Small intestine (tissue), 7 donors: ENCODE measurements at regions not wholly inside any gene's neighbourhood (a gene's known extent, or its start where the extent isn't known, plus 50 kb on each side); places are given as distances from the start of the nearest gene placed in this dataset.

ENCODE experiments used
- DNase-seq, 2 donors: peaks; one replicate each; pipeline versions ENCODE4 v3.0.0 to v3.0.0-alpha.2; 2013
- FAIRE-seq: peaks from 2 replicates; lab custom pipeline; 2012; peaks lifted over from hg19 to GRCh38; lab: Jason Lieb, UNC
- H3K27ac ChIP-seq, 3 donors: one replicate each; pipeline ENCODE4 v1.5.1; 2013; ENCODE audit warnings: low read length in 2 of 3, mild to moderate bottlenecking in 2 of 3, control low read depth in 1 of 3, inconsistent platforms in 1 of 3, low read depth in 1 of 3, moderate library complexity in 1 of 3
- H3K27me3 ChIP-seq, 3 donors: one replicate each; pipeline ENCODE4 v1.6.1; 2013; ENCODE audit warnings: low read length in 3 of 3, inconsistent platforms in 1 of 3; ENCODE audit not compliant: control insufficient read depth in 3 of 3, insufficient read depth in 3 of 3
- H3K36me3 ChIP-seq, 3 donors: one replicate each; pipeline ENCODE4 v1.6.1; 2013; ENCODE audit warnings: low read length in 3 of 3, inconsistent platforms in 1 of 3, low read depth in 1 of 3, mild to moderate bottlenecking in 1 of 3, moderate library complexity in 1 of 3; ENCODE audit not compliant: control insufficient read depth in 3 of 3, insufficient read depth in 2 of 3
- H3K4me1 ChIP-seq, 3 donors: one replicate each; pipeline ENCODE4 v1.6.1; 2013; ENCODE audit warnings: low read length in 2 of 3, inconsistent platforms in 1 of 3, low read depth in 1 of 3, mild to moderate bottlenecking in 1 of 3, moderate library complexity in 1 of 3; ENCODE audit not compliant: control insufficient read depth in 3 of 3, insufficient read depth in 2 of 3
- H3K4me3 ChIP-seq, 3 donors: one replicate each; pipeline ENCODE4 v1.5.1; 2013; ENCODE audit warnings: low read length in 3 of 3, control low read depth in 1 of 3, inconsistent platforms in 1 of 3, low read depth in 1 of 3, mild to moderate bottlenecking in 1 of 3, moderate library complexity in 1 of 3
- H3K9me3 ChIP-seq, 2 donors: one replicate each; pipeline ENCODE4 v1.6.1; 2013; ENCODE audit warnings: low read depth in 1 of 2, low read length in 1 of 2; ENCODE audit not compliant: control insufficient read depth in 2 of 2, insufficient read depth in 1 of 2
- WGBS, 3 donors: extraction: QIAGEN DNeasy Blood & Tissue Kit; methylation state at CpG; one replicate each; pipeline ENCODE4 v1.1.7; 2013; 5-methylcytosine and 5-hydroxymethylcytosine counted together
- donor health status: healthy with polysubstance abuse.
- donor health status: control.
- donor health status: control.
- donor health status: Bipolar disorder and iron deficiency.
- donor health status: healthy.

DNA sequence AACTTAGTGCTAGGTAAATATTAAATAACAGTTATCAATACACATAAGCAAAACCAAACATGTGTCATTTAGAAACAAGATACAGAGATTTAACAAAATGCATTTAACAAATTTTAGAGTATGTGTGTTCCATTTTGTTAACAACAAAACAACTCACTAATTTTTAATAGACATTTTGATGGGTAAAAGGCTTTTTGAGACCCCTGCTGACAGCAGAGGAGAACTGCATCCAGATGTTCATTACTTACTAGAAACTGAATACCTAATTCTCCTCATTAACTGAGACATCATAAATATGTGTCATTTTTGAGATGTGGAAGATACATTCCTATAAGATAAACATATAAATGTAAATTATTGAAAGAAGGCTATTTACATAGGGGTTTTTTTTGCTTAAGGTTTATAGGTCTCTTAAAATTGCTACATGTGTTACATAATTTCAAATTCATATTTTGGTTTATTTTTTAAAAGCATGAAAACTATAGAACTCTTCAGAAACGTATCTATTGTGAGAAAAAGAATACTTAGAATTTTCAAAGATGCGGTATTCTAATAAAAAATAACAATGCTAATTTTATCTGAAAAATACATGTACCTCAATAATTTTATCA lies 1009.8 kb downstream of the TUSC7 start:
- Histone ChIP-seq H3K9me3 (no peaks in the 10 kb centered on the region), H3K36me3 (no peaks in the 10 kb centered on the region), H3K4me3 (no peak overlapping the region), H3K4me1 (no peaks in the 10 kb centered on the region), H3K27ac (no peak overlapping the region), H3K27me3 (no peaks in the 10 kb centered on the region)
- FAIRE-seq = peak; percentile 47
- DNase-seq = peak; percentile 13 to 19
- 39 to 56% (median 49%) methylated on average over 2 of the region's 2 CpGs for WGBS, 3 donors

DNA sequence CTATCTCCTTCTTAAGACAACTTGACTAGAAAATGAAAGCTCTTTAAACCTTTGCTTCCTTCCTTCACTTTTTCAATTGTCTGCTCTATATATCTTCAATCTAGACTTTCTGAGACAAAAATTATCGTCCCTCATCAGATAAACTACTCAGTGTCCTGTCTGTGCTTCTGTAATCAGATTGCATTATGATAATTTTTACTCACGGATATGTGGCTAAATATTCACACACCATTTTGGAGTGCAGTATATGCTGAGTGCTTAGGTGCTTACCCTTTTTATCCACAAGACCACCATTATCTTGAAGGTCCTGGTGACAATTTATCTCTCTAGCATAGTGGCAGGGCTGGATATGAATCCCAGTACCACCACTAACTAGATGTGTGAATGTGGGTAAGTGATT lies 1012.3 kb downstream of the TUSC7 start:
- H3K4me1 ChIP-seq = no peaks in the 10 kb centered on the region
- FAIRE-seq (no peak), DNase-seq (no peak)
- no peaks in the 10 kb centered on the region for H3K36me3 ChIP-seq
- WGBS, 3 donors = 45 to 70% (median 50%) methylated on average over 2 of the region's 2 CpGs
- no peak overlapping the region for H3K27ac ChIP-seq
- H3K27me3 ChIP-seq = no peaks in the 10 kb centered on the region
- H3K4me3 ChIP-seq = no peak overlapping the region
- H3K9me3 ChIP-seq = no peaks in the 10 kb centered on the region

DNA sequence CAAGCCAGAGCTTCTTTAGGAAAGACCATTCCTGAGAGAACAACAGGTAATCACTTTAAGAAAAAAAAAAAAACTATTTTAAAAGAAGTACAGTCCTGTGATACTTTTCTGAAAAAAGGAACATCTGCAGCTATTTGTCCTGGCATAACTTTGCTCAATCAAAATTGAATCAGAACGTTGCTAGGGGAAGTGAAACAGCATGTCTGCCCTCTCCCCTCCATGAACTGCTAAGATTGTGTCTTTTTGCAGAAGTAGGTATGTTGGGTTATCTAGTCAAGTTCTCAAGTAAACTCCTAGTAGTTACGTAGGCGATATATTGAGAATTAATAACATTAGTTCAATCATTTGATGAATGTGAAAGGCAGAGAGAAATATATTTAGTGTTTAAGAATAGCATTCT lies 1013.3 kb downstream of the TUSC7 start:
- FAIRE-seq (no peak), DNase-seq (no peak)
- 71 to 79% (median 77%) methylated on average over 3 of the region's 3 CpGs for WGBS, 3 donors
- no peak overlapping the region for H3K27ac ChIP-seq
- H3K4me3 ChIP-seq = no peak overlapping the region
- H3K9me3 ChIP-seq = no peaks in the 10 kb centered on the region
- H3K4me1 ChIP-seq = no peaks in the 10 kb centered on the region
- no peaks in the 10 kb centered on the region for H3K36me3 ChIP-seq
- H3K27me3 ChIP-seq = no peaks in the 10 kb centered on the region

DNA sequence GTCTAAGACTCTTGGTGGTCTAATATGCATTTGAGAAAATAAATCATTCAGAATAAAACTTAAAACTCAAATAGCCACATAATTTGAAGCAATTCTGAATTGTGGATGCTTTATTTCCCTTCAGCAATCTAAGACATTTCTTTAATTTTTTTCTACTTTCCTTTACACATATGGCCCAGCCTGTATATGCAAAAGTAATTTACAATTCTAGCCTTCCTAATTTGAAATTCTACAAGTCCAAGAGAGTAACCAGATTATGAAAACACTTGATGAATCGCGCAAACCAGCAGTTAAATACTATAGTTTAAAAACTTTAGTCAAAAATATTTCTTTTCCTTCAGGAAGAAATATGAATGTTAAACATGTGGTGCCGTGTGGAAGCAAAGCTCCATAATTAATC lies 1014.2 kb downstream of the TUSC7 start:
- Histone ChIP-seq H3K9me3 (no peaks in the 10 kb centered on the region), H3K27ac (no peak overlapping the region), H3K27me3 (no peaks in the 10 kb centered on the region), H3K36me3 (no peaks in the 10 kb centered on the region), H3K4me3 (no peak overlapping the region), H3K4me1 (no peaks in the 10 kb centered on the region)
- DNase-seq (no peak), FAIRE-seq (no peak)
- WGBS, 3 donors = 83 to 92% (median 88%) methylated on average over 3 of the region's 3 CpGs

DNA sequence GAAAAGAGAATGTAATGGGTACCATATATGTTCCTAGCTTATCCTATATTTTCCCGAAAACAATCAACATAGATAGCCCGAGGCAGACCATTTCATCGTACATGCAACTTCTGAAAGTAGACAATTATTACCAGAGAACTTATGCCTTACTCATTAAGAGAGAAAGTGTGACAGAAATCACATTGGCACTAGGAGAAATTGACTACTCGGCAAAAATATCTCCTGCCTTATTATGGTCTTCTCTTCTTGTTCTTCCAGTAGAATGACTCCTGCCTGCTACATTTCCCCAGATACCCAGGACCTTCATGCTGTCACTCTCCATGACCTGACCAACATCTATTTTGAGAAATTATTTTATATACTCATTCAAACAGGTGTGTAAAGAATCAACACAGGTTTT lies 1015.7 kb downstream of the TUSC7 start:
- Histone ChIP-seq H3K36me3 (no peaks in the 10 kb centered on the region), H3K27ac (no peak overlapping the region), H3K9me3 (no peaks in the 10 kb centered on the region), H3K4me3 (no peak overlapping the region), H3K4me1 (no peaks in the 10 kb centered on the region), H3K27me3 (no peaks in the 10 kb centered on the region)
- FAIRE-seq (no peak), DNase-seq (no peak)
- 89 to 95% (median 95%) methylated on average over 4 of the region's 4 CpGs for WGBS, 3 donors

DNA sequence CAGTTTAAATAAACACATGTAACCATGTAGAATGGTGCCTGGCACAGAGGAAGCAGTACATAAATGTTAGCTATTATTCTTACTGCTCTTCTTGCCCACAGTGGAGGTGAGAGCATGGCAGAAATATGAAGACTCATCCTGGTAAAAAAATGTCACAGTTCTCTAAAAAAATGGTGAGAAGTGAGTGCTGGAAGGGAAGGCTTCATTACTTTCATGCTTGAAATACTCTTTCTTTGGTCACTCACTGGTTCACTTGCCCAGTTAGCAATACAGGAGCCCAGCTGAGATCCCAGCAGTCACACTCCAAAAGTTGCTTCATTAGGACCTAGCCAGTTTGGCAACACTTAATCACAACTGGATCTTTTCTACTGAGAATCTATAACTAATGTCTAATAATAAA lies 1017.2 kb downstream of the TUSC7 start:
- no peak for DNase-seq
- no peak for FAIRE-seq
- H3K27ac ChIP-seq = no peak overlapping the region
- no peak overlapping the region for H3K4me3 ChIP-seq
- H3K36me3 ChIP-seq = no peaks in the 10 kb centered on the region
- no peaks in the 10 kb centered on the region for H3K27me3 ChIP-seq
- H3K4me1 ChIP-seq = no peaks in the 10 kb centered on the region
- no peaks in the 10 kb centered on the region for H3K9me3 ChIP-seq

DNA sequence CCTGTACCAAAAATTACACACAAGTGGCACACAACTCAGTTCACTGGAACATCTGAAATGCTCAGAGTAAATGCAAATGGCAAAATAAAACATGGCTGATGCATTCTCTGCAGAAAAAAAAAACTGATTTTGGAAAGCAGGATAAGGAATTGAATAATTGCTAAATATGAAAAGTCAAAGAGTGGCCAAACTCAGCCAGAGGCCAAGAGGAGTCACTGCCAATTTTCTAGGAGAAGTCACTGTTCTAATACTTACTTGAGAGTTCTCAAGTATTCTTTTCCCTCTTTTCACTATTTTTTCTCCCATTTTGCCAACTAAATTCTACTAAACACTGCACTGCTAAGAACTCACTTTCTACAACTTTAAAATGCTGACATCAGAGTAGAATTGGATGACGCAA lies 1018.6 kb downstream of the TUSC7 start:
- Histone ChIP-seq H3K27me3 (no peaks in the 10 kb centered on the region), H3K36me3 (no peaks in the 10 kb centered on the region), H3K4me3 (no peak overlapping the region), H3K27ac (no peak overlapping the region), H3K9me3 (no peaks in the 10 kb centered on the region), H3K4me1 (no peaks in the 10 kb centered on the region)
- 83 to 97% (median 96%) methylated on average over 1 of the region's 1 CpG for WGBS, 3 donors
- no peak for FAIRE-seq
- no peak for DNase-seq

DNA sequence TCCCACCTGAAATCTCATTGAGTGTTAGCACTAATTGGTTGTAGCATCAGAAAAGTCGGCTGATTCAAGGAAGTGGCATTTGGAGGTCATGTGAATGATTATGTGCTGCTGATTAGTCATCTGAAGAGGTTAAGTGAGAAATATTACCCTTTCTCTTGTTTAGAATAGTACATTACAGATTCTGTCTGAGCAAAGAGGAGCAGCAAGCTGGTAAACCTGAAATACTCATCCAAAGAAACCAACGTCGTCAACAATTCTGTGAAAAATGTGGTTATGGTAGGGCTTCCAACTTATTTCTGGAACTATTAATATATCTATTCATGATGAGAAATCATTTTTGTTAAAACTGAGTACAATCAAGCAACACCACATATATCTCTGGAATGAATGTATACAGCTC lies 1024.9 kb downstream of the TUSC7 start:
- Histone ChIP-seq H3K27ac (no peak overlapping the region), H3K4me3 (no peak overlapping the region), H3K36me3 (no peaks in the 10 kb centered on the region), H3K9me3 (no peaks in the 10 kb centered on the region), H3K4me1 (no peaks in the 10 kb centered on the region), H3K27me3 (no peaks in the 10 kb centered on the region)
- no peak for DNase-seq
- 86 to 88% (median 87%) methylated on average over 3 of the region's 3 CpGs for WGBS, 3 donors
- no peak for FAIRE-seq

DNA sequence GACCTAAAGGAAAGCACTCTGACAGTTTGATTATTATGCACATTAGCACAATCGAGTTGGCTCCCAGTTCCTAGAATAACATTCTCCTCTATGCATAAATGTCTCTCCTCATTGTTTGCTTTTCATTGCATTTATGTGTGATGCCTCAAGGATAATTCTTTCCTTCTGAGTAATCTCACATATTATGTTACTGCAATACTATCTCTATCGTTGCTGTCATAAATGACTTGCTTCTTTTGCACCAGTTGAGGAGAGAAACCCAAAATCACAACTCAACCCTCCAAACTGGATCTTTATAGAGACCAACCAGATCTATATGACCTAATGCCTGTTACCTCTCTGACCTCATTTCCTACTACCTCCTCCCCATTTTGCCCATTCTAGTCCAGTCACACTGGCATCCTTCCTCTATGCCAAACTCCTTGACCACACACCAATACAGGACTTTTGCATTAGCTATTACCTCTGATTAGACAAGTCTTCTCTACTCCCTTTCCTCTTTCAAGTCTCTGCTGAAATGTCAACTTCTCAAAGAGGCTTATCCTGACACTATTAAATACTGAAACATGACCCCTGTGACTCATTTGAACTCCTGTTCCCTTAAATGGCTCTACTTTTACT lies 1026.0 kb downstream of the TUSC7 start:
- DNase-seq = no peak
- H3K27ac ChIP-seq = no peak overlapping the region
- H3K36me3 ChIP-seq = no peaks in the 10 kb centered on the region
- no peaks in the 10 kb centered on the region for H3K27me3 ChIP-seq
- no peak overlapping the region for H3K4me3 ChIP-seq
- 51 to 66% (median 63%) methylated on average over 2 of the region's 2 CpGs for WGBS, 3 donors
- FAIRE-seq = no peak
- no peaks in the 10 kb centered on the region for H3K9me3 ChIP-seq
- H3K4me1 ChIP-seq = no peaks in the 10 kb centered on the region
